Fibroblast of skin of left quadriceps (primary cell): ENCODE measurements at regions not wholly inside any gene's neighbourhood (a gene's known extent, or its start where the extent isn't known, plus 50 kb on each side); places are given as distances from the start of the nearest gene placed in this dataset.

Experiments used
- DNase-seq, 2 experiments: peaks; one replicate each; pipeline ENCODE4 v3.0.0-alpha.2; 2013; ENCODE audit warnings: low read depth in 2 of 2

- no peak for DNase-seq
Observed at GRCh38 chr3:127374086-127375010, 86.5 kb upstream of the PRR20G start.

- no peak for DNase-seq
Observed at GRCh38 chr3:127373441-127374085, 85.7 kb upstream of the PRR20G start.

- no peak for DNase-seq
Observed at GRCh38 chr3:127371846-127372245, 84.0 kb upstream of the PRR20G start.

- no peak for DNase-seq
Observed at GRCh38 chr3:127371334-127371733, 83.5 kb upstream of the PRR20G start.

GRCh38 chr3:127370906-127371305 lies 83.1 kb upstream of the PRR20G start:
- DNase-seq, result no peak

GRCh38 chr3:127369356-127369935 lies 81.6 kb upstream of the PRR20G start:
- no peak for DNase-seq

GRCh38 chr3:127368186-127369032 lies 80.6 kb upstream of the PRR20G start:
- DNase-seq, result no peak

GRCh38 chr3:127367593-127367992 lies 79.7 kb upstream of the PRR20G start:
- no peak for DNase-seq

- no peak for DNase-seq
Observed at GRCh38 chr3:127366383-127366782, 78.5 kb upstream of the PRR20G start.

GRCh38 chr3:127365163-127365798 lies 77.4 kb upstream of the PRR20G start:
- no peak for DNase-seq

- no peak for DNase-seq
Observed at GRCh38 chr3:127363891-127364290, 76.0 kb upstream of the PRR20G start.

GRCh38 chr3:127363171-127363570 lies 75.3 kb upstream of the PRR20G start:
- no peak for DNase-seq

- no peak for DNase-seq
Observed at GRCh38 chr3:127360647-127361046, 72.8 kb upstream of the PRR20G start.

GRCh38 chr3:127358641-127359040 lies 70.8 kb upstream of the PRR20G start:
- no peak for DNase-seq

- no peak for DNase-seq
Observed at GRCh38 chr3:127356381-127356780, 68.5 kb upstream of the PRR20G start.

- no peak for DNase-seq
Observed at GRCh38 chr3:127354761-127355160, 66.9 kb upstream of the PRR20G start.

- no peak for DNase-seq
Observed at GRCh38 chr3:127352612-127353011, 64.8 kb upstream of the PRR20G start.

GRCh38 chr3:127351775-127352350 lies 64.0 kb upstream of the PRR20G start:
- DNase-seq, result no peak

- no peak for DNase-seq
Observed at GRCh38 chr3:127351321-127351720, 63.5 kb upstream of the PRR20G start.

GRCh38 chr3:127350172-127351050 lies 62.6 kb upstream of the PRR20G start:
- no peak for DNase-seq
